SKM-1 (cell line): ENCODE measurements at regions not wholly inside any gene's neighbourhood (a gene's known extent, or its start where the extent isn't known, plus 50 kb on each side); places are given as distances from the start of the nearest gene placed in this dataset.
"Not testable (repeated sequence)": the region's sequence is repeated elsewhere in the genome, so short reads cannot be mapped to it uniquely, and the experiment has no call there.

Source experiments
- DNase-seq: peaks from one replicate; lab custom pipeline; 2025; ENCODE audit not compliant: unreplicated experiment; lab: John Stamatoyannopoulos, UW

DNA sequence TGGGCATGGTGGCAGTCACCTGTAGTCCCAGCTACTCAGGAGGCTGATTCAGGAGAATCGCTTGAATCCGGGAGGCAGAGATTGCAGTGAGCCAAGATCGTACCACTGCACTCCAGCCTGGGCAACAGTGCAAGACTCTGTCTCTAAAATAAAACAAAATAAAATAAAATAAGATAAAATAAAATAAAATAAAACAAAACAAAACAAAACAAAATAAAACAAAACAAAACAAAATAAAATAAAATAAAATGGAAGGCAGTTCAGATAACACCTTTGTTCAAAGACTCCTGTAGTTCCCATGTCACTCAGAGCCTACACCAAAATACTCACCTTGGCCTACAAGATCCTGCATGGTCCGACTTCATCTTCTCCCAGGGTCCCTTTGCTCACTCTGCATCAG is 61.3 kb downstream of the SYF2 start:
- not testable (repeated sequence) for DNase-seq

DNA sequence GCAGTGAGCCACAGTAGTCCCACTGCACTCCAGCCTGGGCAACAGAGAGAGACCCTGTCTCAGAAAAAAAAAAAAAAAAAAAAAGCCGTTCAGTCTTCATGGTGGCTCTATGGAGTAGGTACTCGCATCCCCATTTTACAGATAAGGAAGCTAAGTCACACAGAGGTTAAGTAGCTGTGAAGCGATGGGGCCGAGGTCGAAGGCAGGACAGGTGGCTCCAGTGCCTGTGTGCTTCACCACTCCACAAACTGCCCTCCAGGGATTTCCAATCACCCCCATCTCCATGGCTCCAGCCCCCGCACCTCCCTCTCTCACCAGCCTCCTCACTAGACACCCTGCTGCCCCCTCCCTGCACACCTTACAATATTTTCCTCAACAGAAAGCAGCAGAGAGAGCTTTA is 61.9 kb downstream of the SYF2 start:
- DNase-seq = no peak

DNA sequence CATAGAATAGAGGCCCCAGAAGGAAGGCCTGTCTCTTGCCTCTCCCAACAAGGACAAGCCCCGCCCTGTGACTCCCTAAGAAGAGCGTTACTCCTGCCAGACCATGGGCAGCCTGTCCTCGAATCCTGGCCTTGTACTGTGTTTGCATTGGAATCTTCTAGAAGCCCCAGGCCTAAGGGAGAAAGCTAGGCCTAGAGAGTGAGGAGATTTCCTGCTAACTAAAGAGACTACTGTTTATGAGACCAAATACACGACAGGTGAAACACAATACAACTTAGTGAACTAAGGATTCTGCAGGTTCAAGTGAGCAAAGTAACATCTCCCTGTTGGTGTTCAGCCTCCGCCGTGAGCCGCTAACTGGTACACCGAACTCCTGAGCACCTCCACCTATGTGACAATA is 62.7 kb downstream of the SYF2 start:
- DNase-seq = no peak

DNA sequence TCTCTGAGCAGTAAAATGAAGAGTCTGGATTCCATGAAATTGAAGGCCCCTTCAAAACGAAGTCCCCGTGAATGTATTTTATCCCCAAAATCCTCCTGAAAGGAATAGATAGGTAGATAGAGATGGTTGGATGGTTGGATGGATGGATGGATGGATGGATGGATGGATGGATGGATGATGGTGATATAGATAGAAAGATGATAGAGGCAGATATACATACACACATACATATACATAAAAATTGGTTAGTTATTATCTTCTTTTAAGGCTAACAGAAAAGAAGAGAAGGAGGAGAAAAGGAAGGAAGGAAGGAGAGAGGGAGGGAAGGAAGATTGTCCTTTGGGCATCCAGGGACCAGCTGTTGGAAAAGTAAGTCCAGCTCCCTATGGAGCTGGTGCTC is 63.1 kb downstream of the SYF2 start:
- no peak for DNase-seq

DNA sequence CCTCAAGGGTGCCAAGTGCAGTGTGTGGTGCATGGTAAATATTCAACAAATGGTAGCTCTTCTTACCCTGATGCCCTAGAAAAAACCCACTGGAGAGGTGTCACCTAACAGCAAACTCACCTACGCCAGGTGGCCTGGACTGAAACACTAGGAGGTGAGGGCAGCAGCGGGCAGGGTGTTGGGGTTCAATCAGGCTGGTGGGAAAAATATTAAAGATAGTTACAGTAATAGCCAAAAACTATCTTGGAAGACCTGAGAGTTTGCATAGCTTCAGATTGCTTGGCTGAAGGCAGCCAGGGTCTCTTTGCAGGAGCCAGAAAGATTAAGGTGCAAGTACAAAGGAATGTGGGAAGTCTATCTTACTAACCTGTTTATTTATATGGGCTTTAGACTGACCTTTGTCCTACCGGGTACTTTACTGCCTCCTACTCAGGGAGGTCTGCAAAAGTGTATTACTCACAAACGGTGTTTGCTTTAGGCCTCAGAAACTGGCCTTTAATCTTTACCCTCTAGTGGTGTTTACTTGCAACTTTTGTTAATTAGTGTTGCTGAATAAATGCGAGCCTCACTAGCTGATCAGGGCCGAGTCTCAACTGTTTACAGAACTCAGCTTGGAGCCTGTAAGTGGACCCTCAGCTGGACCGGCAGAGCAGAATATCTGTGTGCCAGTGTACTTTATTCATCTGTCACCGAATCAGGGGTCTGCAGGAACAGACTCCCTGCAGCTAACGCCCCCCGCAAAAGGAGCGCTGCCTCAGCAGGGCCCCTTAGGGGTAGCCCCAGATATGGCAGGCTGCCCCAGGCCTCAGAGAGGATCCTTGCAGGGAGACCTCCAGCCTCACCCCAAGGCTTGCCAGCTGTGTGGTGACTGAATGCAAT is 63.9 kb downstream of the SYF2 start:
- DNase-seq = no peak

DNA sequence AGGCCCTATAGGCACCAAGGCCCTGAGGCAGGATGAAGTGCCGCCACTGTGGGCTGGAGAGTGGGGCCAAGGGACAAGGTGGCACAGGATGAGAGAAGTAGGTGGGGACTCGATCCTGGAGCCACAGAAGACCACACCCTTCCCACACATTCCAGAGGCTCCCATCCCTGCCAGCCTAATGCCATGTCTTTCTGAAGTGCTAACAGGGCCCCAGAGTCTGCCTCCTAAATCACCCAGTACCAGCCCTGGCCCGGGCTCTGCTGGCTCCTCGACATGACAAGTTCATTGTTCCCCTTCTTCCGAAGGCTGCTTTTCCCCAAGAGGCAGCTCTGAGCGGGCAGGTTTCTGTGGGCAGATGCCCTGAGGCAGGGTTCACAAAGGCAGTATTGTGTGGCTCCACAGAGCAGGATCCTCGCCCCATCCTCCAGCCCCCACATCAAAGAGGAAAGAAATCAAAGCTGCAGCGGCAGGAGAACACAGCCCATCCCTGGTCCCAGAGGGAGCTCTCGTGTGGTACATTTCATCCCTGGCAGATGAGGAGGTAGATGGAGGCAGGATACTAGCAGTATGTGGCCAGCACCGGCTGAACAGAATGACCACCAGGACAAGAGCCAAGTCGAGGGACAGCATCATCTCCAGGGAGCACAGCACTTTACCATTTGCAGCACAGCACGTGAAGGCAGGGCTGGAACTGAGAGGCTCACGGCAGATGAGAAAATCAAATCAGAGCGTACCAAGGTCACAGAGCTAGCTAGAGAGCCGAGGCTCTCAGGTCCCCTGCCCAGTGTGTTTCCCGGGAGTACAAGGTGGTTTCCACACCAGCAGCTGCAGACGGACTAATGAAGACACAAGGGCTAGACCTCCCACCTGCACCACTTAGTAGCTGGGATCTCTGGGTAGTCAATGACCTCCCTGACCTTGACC is 64.8 kb downstream of the SYF2 start:
- DNase-seq = no peak

DNA sequence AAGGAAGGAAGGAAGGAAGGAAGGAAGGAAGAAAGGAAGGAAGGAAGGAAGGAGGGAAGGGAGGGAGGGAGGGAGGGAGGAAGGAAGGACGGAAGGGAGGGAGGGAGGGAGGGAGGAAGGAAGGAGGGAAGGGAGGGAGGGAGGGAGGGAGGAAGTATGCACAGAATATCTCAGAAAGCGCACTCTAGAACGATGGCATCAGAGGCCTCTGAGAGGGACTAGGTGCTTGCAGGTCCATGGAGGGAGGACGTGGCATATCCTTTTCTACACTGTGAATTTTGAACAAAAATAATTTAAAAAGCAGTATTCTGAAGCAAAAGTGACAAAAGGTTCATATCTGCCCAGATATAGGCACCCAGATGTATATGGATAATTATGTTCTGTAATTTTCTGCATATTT is 65.5 kb downstream of the SYF2 start:
- no peak for DNase-seq

DNA sequence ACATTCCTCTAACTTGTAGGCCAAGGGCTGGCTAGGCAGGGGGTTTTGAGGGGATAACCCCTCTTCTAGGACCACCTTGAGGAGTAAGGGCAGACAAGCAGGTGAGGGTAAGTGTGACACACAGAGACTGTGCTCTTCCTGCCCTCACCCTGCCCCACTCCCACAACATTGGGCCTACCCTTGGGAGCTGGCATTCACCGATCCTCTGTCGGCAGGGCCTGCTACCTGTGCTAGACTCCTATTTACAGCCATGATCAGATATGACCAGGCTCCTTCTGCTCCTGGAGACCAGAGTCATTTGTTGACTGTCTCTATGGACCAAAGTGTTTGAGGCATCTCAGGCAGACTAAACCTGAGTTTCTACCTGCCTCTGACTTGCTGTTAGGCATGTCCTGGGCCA is 68.3 kb downstream of the SYF2 start:
- DNase-seq = no peak

DNA sequence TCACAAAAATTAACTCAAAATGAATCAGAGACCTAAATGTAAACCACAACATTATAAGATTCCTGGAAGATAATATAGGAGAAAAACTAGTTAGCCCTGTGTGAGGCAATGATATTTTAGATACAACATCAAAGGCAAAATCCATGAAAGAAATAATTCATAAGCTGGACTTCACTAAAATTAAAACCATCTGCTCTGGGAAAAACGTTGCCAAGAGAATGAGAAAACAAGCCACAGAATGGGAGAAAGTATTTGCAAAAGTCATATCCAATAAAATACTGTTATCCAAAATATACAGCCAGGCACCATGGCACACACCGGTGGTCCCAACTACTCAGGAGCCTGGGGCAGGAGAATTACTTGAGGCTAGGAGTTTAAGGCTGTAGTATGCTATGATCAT is 70.3 kb downstream of the SYF2 start:
- no peak for DNase-seq

DNA sequence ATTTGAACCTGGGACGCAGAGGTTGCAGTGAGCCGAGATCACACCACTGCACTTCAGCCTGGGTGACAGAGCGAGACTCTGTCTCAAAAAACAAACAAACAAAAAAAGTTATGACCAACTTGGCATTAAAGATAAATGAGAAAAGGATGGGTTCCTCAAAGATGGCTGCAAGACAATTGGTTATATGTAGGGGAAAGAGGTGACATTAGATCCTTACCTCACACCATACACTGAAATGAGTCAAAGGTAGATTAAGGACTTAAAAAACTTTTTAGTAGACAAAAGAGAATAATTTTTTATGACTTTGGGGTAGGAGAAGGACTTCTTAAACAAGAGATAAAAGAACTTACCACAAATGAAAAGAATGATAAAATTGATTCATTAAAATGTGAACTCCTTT is 74.5 kb downstream of the SYF2 start:
- DNase-seq = no peak

DNA sequence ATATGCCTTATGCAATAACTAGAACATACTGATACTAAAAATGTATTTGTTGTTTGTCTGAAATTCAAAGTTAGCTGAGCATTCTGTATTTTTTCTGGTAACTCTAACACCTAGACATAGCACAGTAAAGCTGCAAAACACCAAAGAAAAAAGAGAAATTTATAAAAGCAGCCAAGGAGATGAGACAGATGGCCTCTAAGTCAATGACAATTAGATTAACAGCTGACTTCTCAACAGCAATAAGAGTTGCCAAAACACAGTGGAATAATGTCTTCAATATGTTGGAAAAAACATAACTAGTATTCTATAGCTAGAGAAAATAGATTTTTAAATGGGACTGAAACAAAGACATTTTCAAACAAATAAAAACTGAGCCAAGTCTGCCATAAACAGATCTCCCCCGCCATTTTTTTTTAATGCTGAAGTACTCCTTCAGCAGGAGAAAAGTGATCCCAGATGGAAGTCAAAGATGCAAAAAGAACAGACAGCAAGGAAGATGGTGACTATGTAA is 81.3 kb downstream of the SYF2 start:
- no peak for DNase-seq

DNA sequence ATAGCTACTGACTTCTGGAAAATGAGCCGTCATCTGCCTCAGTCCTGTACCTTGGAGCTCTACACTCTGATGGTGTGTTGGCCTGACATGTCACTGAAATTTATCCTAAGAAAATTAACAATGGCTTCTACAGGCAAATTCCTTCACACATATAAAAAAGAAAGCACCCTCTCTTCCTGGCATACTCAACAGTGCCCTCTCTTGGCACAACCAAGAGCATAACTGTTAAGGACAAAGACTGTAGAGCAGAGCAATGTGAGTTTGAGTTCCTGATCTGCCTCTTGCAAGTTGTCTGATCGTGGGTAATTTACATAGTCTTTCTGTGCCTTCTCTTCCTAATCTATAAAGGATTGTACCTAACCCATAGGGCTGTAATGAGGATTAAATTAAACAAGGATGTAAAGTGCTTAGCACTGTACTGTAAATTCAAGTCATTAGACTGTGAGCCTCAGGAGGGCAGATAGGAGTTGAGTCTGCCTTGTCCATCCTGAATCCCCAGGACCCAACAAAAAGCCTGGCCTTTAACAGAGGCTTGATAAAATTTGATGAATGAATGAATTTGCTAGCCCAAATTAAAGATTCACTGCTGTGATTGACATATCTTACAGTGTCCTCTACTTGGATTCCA is 83.5 kb downstream of the SYF2 start:
- DNase-seq = peak; percentile 70

DNA sequence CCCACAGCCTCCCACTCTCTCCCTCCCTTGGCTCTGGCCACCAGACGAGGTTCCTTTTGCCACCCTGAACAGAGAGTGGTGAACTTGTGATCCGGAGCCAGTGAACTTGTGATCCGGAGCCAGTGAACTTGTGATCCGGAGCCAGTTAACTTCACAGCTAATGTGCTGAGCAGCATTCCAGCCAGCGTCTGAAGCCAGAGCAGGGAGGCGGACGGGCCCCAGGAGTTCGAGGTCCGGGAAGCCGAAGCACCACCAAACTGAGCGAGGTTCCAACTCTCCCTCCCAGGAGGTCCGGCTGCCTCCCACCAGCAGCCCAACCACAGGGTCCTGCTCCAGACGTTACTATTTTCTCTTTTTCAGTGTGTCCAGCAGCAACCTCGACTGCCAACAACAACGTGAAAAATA is 85.8 kb downstream of the SYF2 start:
- DNase-seq = no peak

DNA sequence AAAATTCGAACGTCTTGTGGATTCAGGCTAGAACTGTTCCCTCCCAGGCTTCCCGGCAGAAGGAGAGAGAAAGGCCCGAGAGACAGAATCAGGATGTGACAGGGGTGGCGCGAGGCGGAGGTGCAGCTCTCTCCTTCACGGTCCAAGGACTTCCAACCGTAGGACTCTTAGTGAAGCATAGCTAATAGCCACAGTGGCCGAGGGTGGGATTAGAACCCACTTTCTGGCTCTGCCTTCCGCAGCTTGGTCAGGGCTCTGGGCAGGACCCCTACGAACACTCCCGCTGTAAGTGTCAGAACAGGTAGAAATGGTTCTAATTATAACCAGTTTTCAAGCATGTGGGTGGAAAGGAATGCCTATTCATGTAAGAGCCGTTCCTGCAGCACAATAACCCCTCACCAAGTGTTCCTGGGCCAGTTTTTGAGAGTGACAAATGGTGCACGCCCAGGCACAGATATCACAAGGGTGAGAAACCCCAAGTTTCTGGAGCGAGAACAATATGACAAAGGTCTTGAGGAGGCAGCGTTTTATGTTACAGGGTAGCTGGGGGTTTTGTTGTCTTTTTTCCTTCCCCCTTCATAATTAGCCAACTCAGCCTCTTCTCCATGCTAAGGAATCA is 86.4 kb downstream of the SYF2 start:
- DNase-seq = no peak

DNA sequence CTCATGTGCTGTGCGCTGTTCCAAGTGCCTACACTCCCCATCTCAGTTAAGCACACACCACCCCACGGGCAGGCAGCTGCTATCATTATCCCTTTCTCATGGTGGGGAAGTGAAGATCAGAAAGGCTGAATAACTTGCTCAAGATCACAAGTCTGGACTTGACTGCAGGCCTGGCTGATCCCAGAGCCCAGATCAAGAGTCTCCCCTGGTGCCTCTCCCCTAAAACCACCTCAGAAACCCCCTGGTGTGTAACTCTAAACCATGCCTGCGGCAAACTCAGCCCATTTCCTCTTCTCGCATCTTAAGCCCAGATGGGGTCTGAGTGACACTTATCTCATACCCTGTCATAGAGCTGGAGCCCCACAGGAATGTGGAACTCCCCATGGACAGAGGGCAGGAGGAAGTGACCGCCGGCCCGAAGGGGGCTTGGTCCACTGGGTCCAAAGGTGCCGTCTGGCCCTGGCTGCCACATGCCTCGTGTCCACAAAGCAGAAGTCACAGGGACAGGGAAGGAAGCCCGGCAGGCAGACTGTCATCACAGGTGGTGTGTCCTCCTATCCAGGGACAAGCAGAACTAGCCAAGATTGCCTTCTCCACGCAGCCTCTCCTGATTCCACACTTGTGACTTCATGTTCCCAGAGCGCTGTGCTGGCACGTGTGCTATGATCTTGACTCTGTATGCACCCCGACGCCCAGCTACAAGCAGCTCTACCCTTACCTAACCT is 92.1 kb downstream of the SYF2 start:
- peak; percentile 83 for DNase-seq

DNA sequence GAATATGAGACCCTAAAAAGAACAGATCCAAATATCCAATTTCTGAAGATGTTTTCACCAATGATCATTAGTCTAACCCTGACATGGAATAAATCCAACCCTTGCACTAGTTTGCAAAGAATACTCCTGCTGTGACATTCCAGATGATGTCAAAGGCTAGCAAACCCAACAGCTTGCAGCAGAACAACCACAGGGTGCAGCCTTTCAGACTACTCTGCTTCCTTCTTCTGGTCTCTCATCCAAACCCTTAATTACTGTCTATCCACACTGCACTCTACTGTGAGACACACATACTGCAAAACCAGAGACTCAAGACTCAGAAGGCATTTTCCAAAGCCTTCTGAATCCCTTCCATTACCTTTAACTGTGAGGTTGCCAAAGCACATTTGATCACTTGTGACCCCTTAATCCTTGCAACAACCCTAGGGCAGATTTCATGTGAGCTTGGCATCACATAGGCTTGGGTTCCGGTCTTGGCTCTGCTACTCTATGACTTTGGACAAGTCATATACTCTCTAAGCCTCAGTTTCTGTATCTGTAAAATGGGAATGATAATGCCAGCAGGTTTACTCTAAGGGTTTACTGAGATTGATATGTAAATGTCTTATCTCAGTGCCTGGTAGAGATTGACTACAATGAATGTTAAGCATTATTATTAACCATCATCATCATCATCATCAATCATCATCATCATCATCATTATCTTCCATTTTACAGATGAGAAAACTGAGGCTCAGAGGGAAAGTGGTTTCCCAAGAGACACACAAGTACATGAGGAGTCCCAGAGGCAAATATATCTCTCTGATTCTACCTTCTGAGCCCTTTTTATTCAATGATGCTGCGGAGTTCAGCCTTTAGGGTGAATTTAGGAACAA is 94.5 kb downstream of the SYF2 start:
- DNase-seq = no peak

DNA sequence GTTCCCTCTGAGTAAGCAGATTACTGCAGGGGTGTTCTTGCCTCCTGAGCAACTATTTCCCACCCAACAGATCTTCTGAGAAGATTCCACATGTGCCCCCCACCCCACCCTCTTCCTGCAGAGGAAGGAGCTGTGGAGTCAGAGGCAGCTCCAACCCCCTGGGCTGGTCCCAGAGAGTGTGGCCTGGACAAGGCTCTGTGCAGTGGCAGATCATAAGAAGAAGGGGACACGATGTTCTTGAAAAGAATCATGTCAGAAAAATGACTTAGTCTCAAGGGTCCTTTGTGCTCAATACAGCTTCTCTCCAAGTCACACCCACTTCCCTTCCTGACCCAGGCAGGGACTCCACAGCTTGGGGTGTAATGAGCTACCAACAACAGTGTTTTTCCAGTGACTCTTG is 95.2 kb downstream of the SYF2 start:
- no peak for DNase-seq

DNA sequence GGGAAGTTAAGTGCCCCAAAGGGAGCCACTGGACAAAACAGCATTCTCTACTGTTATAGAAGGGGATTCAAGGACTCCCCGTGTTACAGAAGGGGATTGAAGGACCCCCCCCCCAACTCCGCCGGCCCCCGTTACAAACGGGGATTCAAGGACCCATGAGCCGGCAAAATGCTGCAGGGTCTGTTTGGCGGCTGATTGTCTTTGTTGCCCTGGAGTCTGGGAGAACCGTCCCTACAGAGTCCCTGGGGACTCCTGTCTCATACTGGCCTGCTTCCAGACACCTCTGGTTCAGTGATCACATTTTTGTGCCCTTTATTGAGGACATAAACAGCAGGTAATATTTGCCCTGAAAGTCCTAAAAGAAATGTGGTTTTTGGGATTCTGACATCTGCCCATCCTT is 96.4 kb downstream of the SYF2 start:
- no peak for DNase-seq

DNA sequence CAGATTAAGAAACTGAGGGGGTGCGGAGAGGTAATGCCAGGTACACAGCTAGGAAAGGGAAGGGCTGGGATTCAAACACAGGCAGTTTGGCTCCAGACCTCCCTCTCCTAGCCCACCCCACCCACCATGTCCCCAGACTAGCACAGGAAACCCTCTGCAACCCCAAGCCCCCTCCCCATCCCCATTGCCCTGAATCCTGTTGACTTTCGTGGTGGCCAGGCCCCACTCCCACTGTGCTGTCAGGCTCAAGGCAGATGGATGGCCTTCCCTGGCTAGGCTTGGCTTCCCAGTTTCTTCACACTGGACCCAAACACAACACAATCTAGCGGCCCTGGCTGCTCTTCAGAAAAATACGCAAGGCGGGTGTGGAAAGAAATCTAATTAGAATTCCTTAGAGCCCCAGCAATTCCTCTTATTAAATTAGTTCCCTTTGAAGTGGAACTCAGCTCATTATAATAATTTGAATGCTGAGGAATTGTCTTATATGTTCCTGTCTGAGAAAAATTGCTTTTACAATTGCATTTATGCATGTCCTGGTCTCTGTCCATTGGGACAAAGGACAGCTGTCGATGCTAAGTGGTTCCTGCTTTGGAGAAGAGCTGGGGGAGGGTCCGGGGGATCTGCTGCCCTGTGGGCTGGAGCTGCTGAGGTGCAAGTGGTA is 97.4 kb downstream of the SYF2 start:
- no peak for DNase-seq
